ENCODE measurements at regions not wholly inside any gene's neighbourhood (a gene's known extent, or its start where the extent isn't known, plus 50 kb on each side); places are given as distances from the start of the nearest gene placed in this dataset.

GRCh38 chr20:62574230-62574993, 67.9 kb upstream of the SLCO4A1 start:
- ChIA-PET POLR2A (no interaction called here), CTCF (no interaction called here)
- peaks cover 18 to 27% of the 10 kb centered on the region in 2 experiments for H3K27me3 ChIP-seq (ENCODE audit: control insufficient read depth in 1 of 2, insufficient read depth in 2 of 2, low read length in 2 of 2)
- no peak overlapping the region for H3K27ac ChIP-seq (ENCODE audit: low read depth in 1 of 2, low read length in 2 of 2)
- no peaks in the 10 kb centered on the region for H3K4me1 ChIP-seq (ENCODE audit: insufficient read depth, low read length)
- Mint-ChIP-seq H3K27ac (no peak overlapping the region), H3K36me3 (ENCODE audit: low read depth) (no peaks in the 10 kb centered on the region), H3K4me1 (ENCODE audit: low read depth) (no peaks in the 10 kb centered on the region), H3K4me3 (no peak overlapping the region), H3K27me3 (peaks cover 51% of the 10 kb centered on the region), H3K9me3 (peaks cover 2% of the 10 kb centered on the region)
- H3K36me3 ChIP-seq (ENCODE audit: insufficient read depth, low read length) = no peaks in the 10 kb centered on the region
- intact Hi-C loops (cut with DNase I, micrococcal nuclease) = no loop called here
- no peak for DNase-seq
- no peak for ATAC-seq (ENCODE audit: poor library complexity)
- TF ChIP-seq CTCF (IDR thresholded peaks at IDR 0.05) = no peak
- no peak overlapping the region for H3K4me3 ChIP-seq (ENCODE audit: low read length)
- H3K9me3 ChIP-seq (ENCODE audit: control insufficient read depth in 1 of 2, insufficient read depth in 1 of 2, low read length in 2 of 2) = peaks cover 0 to 21% of the 10 kb centered on the region in 2 experiments

- H3K27me3 ChIP-seq (ENCODE audit: control insufficient read depth in 1 of 2, insufficient read depth in 2 of 2, low read length in 2 of 2) = peaks cover 24 to 35% of the 10 kb centered on the region in 2 experiments
- H3K4me3 Mint-ChIP-seq = no peak overlapping the region
- H3K36me3 Mint-ChIP-seq (ENCODE audit: low read depth) = no peaks in the 10 kb centered on the region
- TF ChIP-seq CTCF (IDR thresholded peaks at IDR 0.05) = no peak
- ChIA-PET POLR2A (no interaction called here), CTCF (no interaction called here)
- H3K4me3 ChIP-seq (ENCODE audit: low read length) = no peak overlapping the region
- H3K27me3 Mint-ChIP-seq = peaks cover 63% of the 10 kb centered on the region
- intact Hi-C loops (cut with DNase I, micrococcal nuclease) = no loop called here
- H3K4me1 ChIP-seq (ENCODE audit: insufficient read depth, low read length) = no peaks in the 10 kb centered on the region
- ATAC-seq (ENCODE audit: poor library complexity) (no peak), DNase-seq (no peak)
- no peaks in the 10 kb centered on the region for H3K4me1 Mint-ChIP-seq (ENCODE audit: low read depth)
- H3K27ac Mint-ChIP-seq = no peak overlapping the region
- H3K36me3 ChIP-seq (ENCODE audit: insufficient read depth, low read length) = no peaks in the 10 kb centered on the region
- H3K9me3 ChIP-seq (ENCODE audit: control insufficient read depth in 1 of 2, insufficient read depth in 1 of 2, low read length in 2 of 2) = peaks cover 0 to 33% of the 10 kb centered on the region in 2 experiments
- peaks cover 1% of the 10 kb centered on the region for H3K9me3 Mint-ChIP-seq
- H3K27ac ChIP-seq (ENCODE audit: low read depth in 1 of 2, low read length in 2 of 2) = no peak overlapping the region
Measured at GRCh38 chr20:62575976-62576722, 66.2 kb upstream of the SLCO4A1 start.

GRCh38 chr20:62576815-62577489, 65.4 kb upstream of the SLCO4A1 start:
- peaks cover 63% of the 10 kb centered on the region for H3K27me3 Mint-ChIP-seq
- ATAC-seq (ENCODE audit: poor library complexity) = no peak
- CTCF ChIA-PET = no interaction called here

More at GRCh38 chr20:62576815-62577489, 65.4 kb upstream of the SLCO4A1 start:
- Histone ChIP-seq H3K27me3 (ENCODE audit: control insufficient read depth in 1 of 2, insufficient read depth in 2 of 2, low read length in 2 of 2) (peaks cover 24 to 42% of the 10 kb centered on the region in 2 experiments), H3K4me1 (ENCODE audit: insufficient read depth, low read length) (peaks cover 2% of the 10 kb centered on the region), H3K9me3 (ENCODE audit: control insufficient read depth in 1 of 2, insufficient read depth in 1 of 2, low read length in 2 of 2) (peaks cover 0 to 29% of the 10 kb centered on the region in 2 experiments), H3K36me3 (ENCODE audit: insufficient read depth, low read length) (no peaks in the 10 kb centered on the region), H3K27ac (ENCODE audit: low read depth in 1 of 2, low read length in 2 of 2) (no peak overlapping the region), H3K4me3 (ENCODE audit: low read length) (no peak overlapping the region)
- H3K4me3 Mint-ChIP-seq = no peak overlapping the region
- TF ChIP-seq CTCF (IDR thresholded peaks at IDR 0.05) = no peak
- no peaks in the 10 kb centered on the region for H3K4me1 Mint-ChIP-seq (ENCODE audit: low read depth)
- no peak for DNase-seq
- POLR2A ChIA-PET = no interaction called here
- H3K9me3 Mint-ChIP-seq = no peaks in the 10 kb centered on the region
- H3K36me3 Mint-ChIP-seq (ENCODE audit: low read depth) = no peaks in the 10 kb centered on the region
- intact Hi-C loops (cut with DNase I, micrococcal nuclease) = no loop called here
- H3K27ac Mint-ChIP-seq = no peak overlapping the region
